Liver (tissue), 3 donors: ENCODE measurements at regions not wholly inside any gene's neighbourhood (a gene's known extent, or its start where the extent isn't known, plus 50 kb on each side); places are given as distances from the start of the nearest gene placed in this dataset.

Source experiments
- ATF3 ChIP-seq: IDR thresholded peaks from 2 replicates; pipeline ENCODE4 v1.6.1; 2016; ENCODE audit warnings: antibody characterized with exemption
- CTCF ChIP-seq: fragments of 150-350 bp; IDR thresholded peaks from 2 replicates; pipeline ENCODE4 v1.5.1; 2017; ENCODE audit warnings: improper control_type of control experiment, low read depth, low read length; ENCODE audit not compliant: missing input control
- JUND ChIP-seq, 2 donors: IDR thresholded peaks; 2 replicates each; pipeline ENCODE4 v1.6.1; 2016; ENCODE audit warnings: antibody characterized with exemption in 2 of 2
- RAD21 ChIP-seq, 2 donors: IDR thresholded peaks; 2 replicates each; pipeline ENCODE4 v1.6.1; 2016; ENCODE audit warnings: antibody characterized with exemption in 2 of 2, mild to moderate bottlenecking in 2 of 2
- donor health status: healthy.
- donor health status: healthy.

- no peak for TF ChIP-seq CTCF
- TF ChIP-seq ATF3: no peak
- peak; percentile 34 to 52 for TF ChIP-seq RAD21 (IDR thresholded peaks at IDR 0.05)
- TF ChIP-seq JUND (IDR thresholded peaks at IDR 0.05): no peak
Measured at GRCh38 chrX:125673758-125674157, 354.1 kb downstream of the TEX13C start.
